SK-N-SH (cell line): ENCODE measurements at regions not wholly inside any gene's neighbourhood (a gene's known extent, or its start where the extent isn't known, plus 50 kb on each side); places are given as distances from the start of the nearest gene placed in this dataset.

ENCODE experiments used
- CTCF ChIP-seq: fragments of 200-600 bp; sonication (generic); IDR thresholded peaks from 2 replicates; pipeline ENCODE4 v1.6.1; 2017; ENCODE audit warnings: antibody characterized with exemption, mild to moderate bottlenecking, moderate library complexity
- MAX ChIP-seq: IDR thresholded peaks from 2 replicates; pipeline ENCODE4 v1.4.0; 2012; ENCODE audit warnings: low read depth
- RFX5 ChIP-seq: IDR thresholded peaks from 2 replicates; pipeline ENCODE4 v1.6.1; 2012; ENCODE audit warnings: mild to moderate bottlenecking, improper control_type of control experiment, low read length
- SMC3 ChIP-seq: IDR thresholded peaks from 2 replicates; pipeline ENCODE4 v1.6.1; 2012; ENCODE audit warnings: low read depth, low read length, improper control_type of control experiment
- TEAD4 ChIP-seq: IDR thresholded peaks from 2 replicates; pipeline ENCODE4 v1.4.0; 2012; ENCODE audit warnings: mild to moderate bottlenecking, borderline replicate concordance; ENCODE audit not compliant: insufficient read depth
- USF2 ChIP-seq: fragments of 150-350 bp; IDR thresholded peaks from 2 replicates; pipeline ENCODE4 v1.6.1; 2017; ENCODE audit warnings: antibody characterized with exemption, low read length, low read depth, borderline replicate concordance

GRCh38 chr6:71107911-71108420 lies 151.1 kb upstream of the B3GAT2 start:
- TF ChIP-seq CTCF (no peak), RFX5 (no peak), SMC3 (no peak), TEAD4 (no peak), USF2 (no peak), MAX (no peak)
